ENCODE measurements at regions not wholly inside any gene's neighbourhood (a gene's known extent, or its start where the extent isn't known, plus 50 kb on each side); places are given as distances from the start of the nearest gene placed in this dataset.
"Not testable (repeated sequence)": the region's sequence is repeated elsewhere in the genome, so short reads cannot be mapped to it uniquely, and the experiment has no call there.

DNA sequence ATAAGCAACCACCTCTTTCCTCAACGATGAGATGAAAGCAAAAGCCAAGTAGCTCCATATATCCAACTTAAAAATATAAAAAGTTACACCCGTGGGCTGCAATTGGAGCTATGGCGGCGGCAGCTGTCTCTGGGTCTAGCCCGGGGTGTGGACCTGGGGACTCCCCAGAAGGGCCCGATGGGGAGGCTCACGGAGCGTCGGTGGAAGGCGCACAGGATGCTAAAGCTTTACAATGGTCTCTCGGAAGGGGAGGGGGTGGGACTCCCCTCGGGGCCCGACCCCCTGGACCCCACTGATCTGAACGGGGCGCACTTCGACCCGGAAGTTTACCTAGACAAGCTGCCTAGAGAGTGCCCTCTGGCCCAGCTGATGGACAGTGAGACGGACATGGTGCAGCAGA lies 118.7 kb upstream of the HMX1 start:
- not testable (repeated sequence) for H2AFZ ChIP-seq (ENCODE audit: low read length); H3K4me1 ChIP-seq (ENCODE audit: insufficient read depth, low read length); DNase-seq (ENCODE audit: insufficient read length, low spot score, missing footprints); H3K27ac ChIP-seq (ENCODE audit: low read depth, low read length); H4K20me1 ChIP-seq (ENCODE audit: insufficient read depth, low read length); H3K36me3 ChIP-seq (ENCODE audit: insufficient read depth, low read length); H3K27me3 ChIP-seq (ENCODE audit: insufficient read depth, low read length); H3K4me2 ChIP-seq (ENCODE audit: insufficient read depth, low read length); H3K9me3 ChIP-seq (ENCODE audit: low read depth, low read length); H3K4me3 ChIP-seq (ENCODE audit: insufficient read depth, low read length); H3K79me2 ChIP-seq (ENCODE audit: insufficient read depth, low read length)

DNA sequence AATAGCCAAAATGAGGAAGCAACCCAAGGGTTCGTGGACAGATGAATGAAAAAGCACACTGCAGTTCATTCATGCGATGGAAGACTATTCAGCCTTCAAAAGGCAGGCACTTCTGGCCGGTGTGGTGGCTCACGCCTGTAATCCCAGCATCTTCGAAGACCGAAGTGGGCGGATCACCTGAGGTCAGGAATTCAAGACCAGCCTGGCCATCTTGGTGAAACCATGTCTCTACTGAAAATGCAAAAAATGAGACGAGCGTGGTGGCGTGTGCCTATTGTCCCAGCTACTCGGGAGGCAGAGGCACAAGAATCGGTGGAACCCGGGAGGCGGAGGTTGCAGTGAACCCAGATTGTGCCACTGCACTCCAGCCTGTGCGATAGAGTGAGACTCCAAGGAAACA lies 114.1 kb upstream of the HMX1 start:
- H3K4me2 ChIP-seq (ENCODE audit: insufficient read depth, low read length); H3K27ac ChIP-seq (ENCODE audit: low read depth, low read length); DNase-seq (ENCODE audit: insufficient read length, low spot score, missing footprints); H3K4me1 ChIP-seq (ENCODE audit: insufficient read depth, low read length); H3K36me3 ChIP-seq (ENCODE audit: insufficient read depth, low read length); H3K79me2 ChIP-seq (ENCODE audit: insufficient read depth, low read length); H3K27me3 ChIP-seq (ENCODE audit: insufficient read depth, low read length); H3K4me3 ChIP-seq (ENCODE audit: insufficient read depth, low read length); H4K20me1 ChIP-seq (ENCODE audit: insufficient read depth, low read length); H2AFZ ChIP-seq (ENCODE audit: low read length); H3K9me3 ChIP-seq (ENCODE audit: low read depth, low read length): not testable (repeated sequence)

DNA sequence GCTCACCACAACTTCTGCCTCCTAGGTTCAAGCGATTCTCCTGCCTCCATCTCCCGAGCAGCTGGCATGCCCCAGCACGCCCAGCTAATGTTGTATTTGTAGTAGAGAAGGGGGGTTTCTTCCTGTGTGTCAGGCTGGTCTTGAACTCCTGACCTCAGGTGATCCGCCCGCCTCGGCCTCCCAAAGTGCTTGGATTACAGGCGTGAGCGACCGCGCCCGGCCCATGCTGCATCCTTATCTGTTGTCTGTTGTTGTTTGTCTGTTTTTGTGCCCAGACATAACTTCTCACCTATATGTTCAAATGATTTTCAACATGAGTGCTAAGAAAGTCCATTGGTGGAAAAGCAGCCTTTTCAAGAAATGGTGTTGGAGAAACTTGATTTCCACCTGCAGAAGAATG lies 113.0 kb upstream of the HMX1 start:
- H3K4me1 ChIP-seq (ENCODE audit: insufficient read depth, low read length); H3K36me3 ChIP-seq (ENCODE audit: insufficient read depth, low read length); H3K27me3 ChIP-seq (ENCODE audit: insufficient read depth, low read length); H2AFZ ChIP-seq (ENCODE audit: low read length); DNase-seq (ENCODE audit: insufficient read length, low spot score, missing footprints); H4K20me1 ChIP-seq (ENCODE audit: insufficient read depth, low read length); H3K9me3 ChIP-seq (ENCODE audit: low read depth, low read length); H3K79me2 ChIP-seq (ENCODE audit: insufficient read depth, low read length); H3K27ac ChIP-seq (ENCODE audit: low read depth, low read length); H3K4me2 ChIP-seq (ENCODE audit: insufficient read depth, low read length); H3K4me3 ChIP-seq (ENCODE audit: insufficient read depth, low read length): not testable (repeated sequence)

DNA sequence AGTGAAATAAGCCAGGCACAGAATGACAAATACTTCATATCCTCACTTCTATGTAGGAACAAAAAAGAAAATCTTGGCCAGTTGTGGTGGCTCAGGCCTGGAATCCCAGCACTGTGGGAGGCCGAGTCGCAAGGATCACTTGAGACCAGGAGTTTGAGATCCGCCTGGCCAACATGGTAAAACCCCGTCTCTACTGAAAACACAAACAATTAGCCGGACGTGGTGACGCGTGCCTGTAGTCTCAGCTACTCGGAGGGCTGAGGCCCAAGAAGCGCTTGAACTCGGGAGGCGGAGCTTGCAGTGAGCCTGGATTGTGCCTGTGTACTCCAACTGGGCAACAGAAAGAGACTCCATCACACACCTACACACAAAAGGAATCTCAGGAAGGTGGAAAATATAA lies 112.3 kb upstream of the HMX1 start:
- not testable (repeated sequence) for H2AFZ ChIP-seq (ENCODE audit: low read length); H3K4me1 ChIP-seq (ENCODE audit: insufficient read depth, low read length); H3K4me3 ChIP-seq (ENCODE audit: insufficient read depth, low read length); H3K4me2 ChIP-seq (ENCODE audit: insufficient read depth, low read length); H4K20me1 ChIP-seq (ENCODE audit: insufficient read depth, low read length); DNase-seq (ENCODE audit: insufficient read length, low spot score, missing footprints); H3K36me3 ChIP-seq (ENCODE audit: insufficient read depth, low read length); H3K9me3 ChIP-seq (ENCODE audit: low read depth, low read length); H3K27ac ChIP-seq (ENCODE audit: low read depth, low read length); H3K27me3 ChIP-seq (ENCODE audit: insufficient read depth, low read length); H3K79me2 ChIP-seq (ENCODE audit: insufficient read depth, low read length)

DNA sequence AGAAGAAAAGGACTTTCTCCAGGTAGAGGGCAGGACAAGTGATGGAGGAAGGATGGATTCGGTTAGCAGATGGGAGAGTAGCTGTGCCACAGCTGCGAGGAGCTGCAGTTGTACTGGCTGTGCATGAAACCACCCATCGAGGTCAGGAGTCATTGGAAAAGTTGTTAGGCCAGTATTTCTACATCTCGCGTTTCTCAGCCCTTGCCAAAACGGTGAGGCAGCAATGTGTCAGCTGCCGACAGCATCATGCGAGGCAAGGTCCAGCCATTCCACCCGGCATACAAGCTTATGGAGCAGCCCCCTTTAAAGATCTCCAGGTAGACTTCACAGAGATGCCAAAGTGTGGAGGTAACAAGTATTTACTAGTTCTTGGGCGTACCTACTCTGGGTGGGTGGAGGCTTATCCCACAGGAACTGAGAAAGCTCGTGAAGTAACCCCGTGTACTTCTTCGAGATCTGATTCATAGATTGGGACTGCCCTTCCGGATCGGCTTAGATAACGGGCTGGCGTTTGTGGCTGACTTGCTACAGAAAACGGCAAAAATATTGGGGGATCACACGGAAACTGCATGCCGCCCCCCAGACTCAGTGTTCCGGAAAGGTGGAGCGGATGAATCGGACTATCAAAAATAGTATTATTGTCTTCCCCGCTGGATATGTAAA lies 105.0 kb upstream of the HMX1 start:
- not testable (repeated sequence) for H3K79me2 ChIP-seq (ENCODE audit: insufficient read depth, low read length)

DNA sequence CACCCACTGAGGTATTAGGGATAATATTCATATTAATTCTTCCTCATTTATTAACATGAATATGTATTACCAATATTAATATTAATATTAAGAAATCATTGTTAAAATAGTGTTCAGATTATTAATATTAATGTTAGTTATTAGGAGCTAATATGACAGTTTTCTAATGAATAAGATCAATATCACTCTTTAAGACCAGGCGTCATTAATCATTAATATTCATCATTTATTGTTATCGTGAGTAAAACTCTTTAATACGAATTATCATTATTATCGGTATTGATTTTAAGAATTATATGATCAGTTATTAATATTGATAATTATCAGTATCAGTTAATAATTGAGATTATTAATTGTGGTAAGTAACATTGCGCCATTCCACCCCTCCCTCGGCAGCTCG lies 101.0 kb upstream of the HMX1 start:
- H3K79me2 ChIP-seq (ENCODE audit: insufficient read depth, low read length); H4K20me1 ChIP-seq (ENCODE audit: insufficient read depth, low read length); H3K4me3 ChIP-seq (ENCODE audit: insufficient read depth, low read length); H3K27me3 ChIP-seq (ENCODE audit: insufficient read depth, low read length); DNase-seq (ENCODE audit: insufficient read length, low spot score, missing footprints); H3K4me1 ChIP-seq (ENCODE audit: insufficient read depth, low read length); H3K27ac ChIP-seq (ENCODE audit: low read depth, low read length); H3K9me3 ChIP-seq (ENCODE audit: low read depth, low read length); H2AFZ ChIP-seq (ENCODE audit: low read length); H3K4me2 ChIP-seq (ENCODE audit: insufficient read depth, low read length); H3K36me3 ChIP-seq (ENCODE audit: insufficient read depth, low read length): not testable (repeated sequence)

More for the DNA sequence above, 105.0 kb upstream of the HMX1 start:
- H3K9me3 ChIP-seq (ENCODE audit: low read depth, low read length); H3K27me3 ChIP-seq (ENCODE audit: insufficient read depth, low read length); H3K4me2 ChIP-seq (ENCODE audit: insufficient read depth, low read length); H3K4me3 ChIP-seq (ENCODE audit: insufficient read depth, low read length); DNase-seq (ENCODE audit: insufficient read length, low spot score, missing footprints); H3K36me3 ChIP-seq (ENCODE audit: insufficient read depth, low read length); H2AFZ ChIP-seq (ENCODE audit: low read length); H3K27ac ChIP-seq (ENCODE audit: low read depth, low read length); H4K20me1 ChIP-seq (ENCODE audit: insufficient read depth, low read length); H3K4me1 ChIP-seq (ENCODE audit: insufficient read depth, low read length): not testable (repeated sequence)

DNA sequence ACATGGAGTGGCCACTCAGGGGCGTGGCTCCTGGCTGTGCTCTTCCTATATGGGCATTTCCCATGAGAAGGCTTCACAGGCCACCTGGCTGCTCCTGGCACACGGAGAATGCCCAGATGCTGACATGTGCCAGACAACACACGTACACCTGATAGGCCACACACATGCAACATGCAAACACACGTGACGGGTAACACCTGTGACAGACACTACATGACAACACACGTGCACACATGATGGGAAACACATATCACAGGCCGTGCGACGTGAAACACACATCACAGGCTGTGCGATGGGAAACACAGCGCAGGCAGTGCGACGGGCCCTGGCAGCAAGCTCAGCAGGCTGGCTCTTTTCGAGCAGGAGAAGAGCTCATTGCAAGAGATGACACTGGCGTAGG lies 94.3 kb upstream of the HMX1 start:
- H4K20me1 ChIP-seq (ENCODE audit: insufficient read depth, low read length); H3K4me1 ChIP-seq (ENCODE audit: insufficient read depth, low read length); H3K27me3 ChIP-seq (ENCODE audit: insufficient read depth, low read length); H3K9me3 ChIP-seq (ENCODE audit: low read depth, low read length); H3K4me3 ChIP-seq (ENCODE audit: insufficient read depth, low read length); H3K36me3 ChIP-seq (ENCODE audit: insufficient read depth, low read length); H3K4me2 ChIP-seq (ENCODE audit: insufficient read depth, low read length); DNase-seq (ENCODE audit: insufficient read length, low spot score, missing footprints); H3K27ac ChIP-seq (ENCODE audit: low read depth, low read length); H2AFZ ChIP-seq (ENCODE audit: low read length); H3K79me2 ChIP-seq (ENCODE audit: insufficient read depth, low read length): not testable (repeated sequence)

DNA sequence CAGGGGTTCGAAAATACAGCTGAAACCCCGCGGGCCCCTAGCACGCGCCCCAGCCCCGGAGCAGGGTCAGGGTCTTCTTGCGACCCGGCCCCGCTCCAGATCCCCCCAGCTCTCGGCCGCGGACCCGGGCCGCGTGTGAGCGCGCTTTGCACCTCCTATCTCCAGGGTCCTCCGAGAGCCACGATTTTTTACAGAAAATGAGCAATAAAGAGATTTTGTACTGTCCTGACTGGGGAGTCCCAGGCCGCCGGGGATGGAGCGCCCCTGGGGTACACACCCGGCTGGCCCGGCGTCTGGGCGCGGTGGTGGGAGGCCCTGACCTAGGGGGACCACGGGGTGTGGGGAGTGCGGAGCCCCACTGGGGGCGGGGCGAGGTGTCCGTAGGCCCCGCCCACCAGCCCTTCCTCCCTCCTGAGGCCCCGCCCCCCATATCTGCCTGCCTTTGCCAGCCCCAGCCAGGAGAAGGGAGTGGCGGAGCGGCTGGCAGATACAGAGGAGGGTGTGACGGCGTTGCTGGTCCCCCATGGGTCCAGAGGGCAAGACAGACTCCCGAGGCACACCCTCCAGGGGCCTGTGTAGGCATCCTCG lies 92.7 kb upstream of the HMX1 start:
- H3K4me3 ChIP-seq (ENCODE audit: insufficient read depth, low read length); H3K4me2 ChIP-seq (ENCODE audit: insufficient read depth, low read length); H3K36me3 ChIP-seq (ENCODE audit: insufficient read depth, low read length); H3K27ac ChIP-seq (ENCODE audit: low read depth, low read length); H3K27me3 ChIP-seq (ENCODE audit: insufficient read depth, low read length); DNase-seq (ENCODE audit: insufficient read length, low spot score, missing footprints); H4K20me1 ChIP-seq (ENCODE audit: insufficient read depth, low read length); H3K9me3 ChIP-seq (ENCODE audit: low read depth, low read length); H3K4me1 ChIP-seq (ENCODE audit: insufficient read depth, low read length); H3K79me2 ChIP-seq (ENCODE audit: insufficient read depth, low read length); H2AFZ ChIP-seq (ENCODE audit: low read length): not testable (repeated sequence)

DNA sequence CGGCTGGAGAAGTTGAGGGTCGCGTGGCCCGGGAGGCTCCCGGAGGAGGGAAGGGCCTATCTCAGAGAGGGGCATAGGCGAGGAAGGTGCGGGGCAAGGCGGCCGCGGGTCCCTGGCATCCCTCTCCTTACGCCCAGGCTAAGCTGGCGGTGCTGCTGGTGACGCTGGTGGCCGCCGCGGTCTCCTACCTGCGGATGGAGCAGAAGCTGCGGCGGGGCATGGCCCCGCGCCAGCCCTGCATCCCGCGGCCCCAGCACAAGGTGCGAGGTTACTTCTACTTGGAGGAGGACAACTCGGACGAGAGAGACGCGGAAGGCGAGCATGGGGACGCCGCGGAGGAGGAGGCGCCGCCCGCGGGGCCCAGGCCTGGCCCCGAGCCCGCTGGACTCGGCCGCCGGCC lies 91.9 kb upstream of the HMX1 start:
- not testable (repeated sequence) for H2AFZ ChIP-seq (ENCODE audit: low read length); H3K27me3 ChIP-seq (ENCODE audit: insufficient read depth, low read length); H3K4me3 ChIP-seq (ENCODE audit: insufficient read depth, low read length); H3K79me2 ChIP-seq (ENCODE audit: insufficient read depth, low read length); H4K20me1 ChIP-seq (ENCODE audit: insufficient read depth, low read length); H3K36me3 ChIP-seq (ENCODE audit: insufficient read depth, low read length); H3K9me3 ChIP-seq (ENCODE audit: low read depth, low read length); H3K27ac ChIP-seq (ENCODE audit: low read depth, low read length); H3K4me2 ChIP-seq (ENCODE audit: insufficient read depth, low read length); DNase-seq (ENCODE audit: insufficient read length, low spot score, missing footprints); H3K4me1 ChIP-seq (ENCODE audit: insufficient read depth, low read length)
